Upper lobe of left lung (tissue), 6 donors: ENCODE measurements at regions not wholly inside any gene's neighbourhood (a gene's known extent, or its start where the extent isn't known, plus 50 kb on each side); places are given as distances from the start of the nearest gene placed in this dataset.

Experiments
- ATAC-seq, 2 donors: fragments of 200-7000 bp; cut with Tn5 transposase; one replicate each; pipeline ENCODE4 v1.9.1; 2022; ENCODE audit warnings: mild to moderate bottlenecking in 2 of 2, moderate library complexity in 2 of 2; ENCODE audit not compliant: low FRiP score in 2 of 2
- DNase-seq, 2 donors: peaks; one replicate each; pipeline ENCODE4 v3.0.0-alpha.2; 2019 to 2020
- H3K27ac ChIP-seq, 4 donors: fragments of 200-600 bp; sonication (generic); one replicate each; pipeline ENCODE4 v1.5.1; 2016 to 2019
- H3K27me3 ChIP-seq, 4 donors: fragments of 200-600 bp; sonication (generic); one replicate each; pipeline ENCODE4 v1.5.1; 2017 to 2019
- H3K36me3 ChIP-seq, 4 donors: fragments of 200-600 bp; sonication (generic); one replicate each; pipeline ENCODE4 v1.5.1; 2016 to 2019
- H3K4me1 ChIP-seq, 4 donors: fragments of 200-600 bp; sonication (generic); one replicate each; pipeline ENCODE4 v1.5.1; 2018 to 2019
- H3K4me3 ChIP-seq, 4 donors: fragments of 200-600 bp; sonication (generic); one replicate each; pipeline ENCODE4 v1.5.1; 2017 to 2019; ENCODE audit warnings: mild to moderate bottlenecking in 2 of 4, moderate library complexity in 1 of 4
- H3K9me3 ChIP-seq, 4 donors: fragments of 200-600 bp; sonication (generic); one replicate each; pipeline ENCODE4 v1.5.1; 2018 to 2019
- CTCF ChIP-seq, 6 experiments: fragments of 450-650 bp in 4 of 6; fragments of 200-600 bp in 2 of 6; sonication (generic) in 2 of 6; IDR thresholded peaks; one replicate each; pipeline ENCODE4 v1.5.1; 2016 to 2019; ENCODE audit warnings: antibody characterized with exemption in 6 of 6
- EP300 ChIP-seq, 4 donors: sonication (generic); formaldehyde crosslinking; IDR thresholded peaks; one replicate each; pipeline ENCODE4 v1.5.1; 2017; ENCODE audit warnings: antibody characterized with exemption in 4 of 4, control low read depth in 2 of 4
- POLR2A ChIP-seq, 4 donors: fragments of 450-650 bp; IDR thresholded peaks; one replicate each; pipeline ENCODE4 v1.5.1; 2016 to 2017; ENCODE audit warnings: antibody characterized with exemption in 4 of 4, mild to moderate bottlenecking in 2 of 4
- POLR2AphosphoS5 ChIP-seq, 2 donors: sonication (generic); formaldehyde crosslinking; IDR thresholded peaks; one replicate each; pipeline ENCODE4 v1.5.1; 2017; ENCODE audit warnings: antibody characterized with exemption in 2 of 2
- WGBS, 2 donors: methylation state at CpG; one replicate each; pipeline ENCODE4 v1.1.5; 2017 to 2018; 5-methylcytosine and 5-hydroxymethylcytosine counted together
- donor health status: DM: no; HTN: no; CAD: no; lungs with moderate emphysema.
- donor health status: DM: no; HTN: yes; CAD: no; lungs with severe emphysema.

DNA sequence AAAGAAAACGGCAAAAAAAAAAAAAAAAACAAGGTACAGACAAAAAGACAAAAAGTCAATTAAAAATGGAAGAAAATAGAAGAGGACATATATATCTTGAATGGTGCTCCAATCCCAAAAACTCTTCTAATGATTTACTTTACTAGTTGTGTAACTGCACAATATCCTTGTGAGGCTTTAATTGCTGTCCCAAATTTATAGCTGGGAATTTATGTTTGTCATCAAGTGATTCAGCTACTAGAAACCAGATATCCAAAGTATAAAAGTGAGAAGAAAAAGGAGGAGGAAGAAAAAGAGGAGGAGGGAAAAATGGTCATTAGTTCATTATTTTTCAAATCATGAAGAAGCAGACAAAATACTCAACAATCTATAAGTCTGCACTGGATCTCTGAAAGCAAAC is 150.8 kb upstream of the ARPP21 start:
- WGBS, 2 donors: 76 to 85% methylated on average over 1 of the region's 1 CpG
- DNase-seq (no peak), ATAC-seq (no peak)
- Histone ChIP-seq H3K36me3 (no peaks in the 10 kb centered on the region), H3K4me1 (no peaks in the 10 kb centered on the region), H3K4me3 (no peak overlapping the region), H3K27ac (no peak overlapping the region), H3K27me3 (no peaks in the 10 kb centered on the region), H3K9me3 (no peaks in the 10 kb centered on the region)
- TF ChIP-seq CTCF (IDR thresholded peaks at IDR 0.05): no peak
- no peak for TF ChIP-seq POLR2AphosphoS5 (IDR thresholded peaks at IDR 0.05)
- no peak for TF ChIP-seq POLR2A (IDR thresholded peaks at IDR 0.05)
- TF ChIP-seq EP300 (IDR thresholded peaks at IDR 0.05): no peak

DNA sequence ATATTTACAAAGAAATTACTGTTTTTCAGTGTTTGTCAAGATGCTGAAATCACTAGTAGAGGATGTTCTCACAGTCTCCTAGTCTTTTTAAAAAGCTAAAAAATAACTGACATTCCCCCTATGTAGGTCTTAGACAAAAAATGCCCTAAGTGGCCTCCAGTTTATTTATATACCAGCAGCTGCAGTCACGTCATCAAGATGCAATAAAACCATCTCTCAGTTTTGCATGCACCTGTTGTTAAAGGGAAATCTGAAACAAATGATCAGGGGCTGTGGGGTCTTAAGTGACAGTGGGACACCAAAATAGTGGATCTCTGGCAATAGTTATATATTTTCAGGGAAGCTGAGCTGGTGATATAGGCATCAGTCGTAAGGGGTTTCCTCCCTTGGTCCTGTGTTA is 146.5 kb upstream of the ARPP21 start:
- Histone ChIP-seq H3K9me3 (no peaks in the 10 kb centered on the region), H3K4me3 (no peak overlapping the region), H3K4me1 (no peaks in the 10 kb centered on the region), H3K36me3 (no peaks in the 10 kb centered on the region), H3K27ac (no peak overlapping the region), H3K27me3 (no peaks in the 10 kb centered on the region)
- 77 to 81% methylated on average over 2 of the region's 2 CpGs for WGBS, 2 donors
- DNase-seq (no peak), ATAC-seq (no peak)
- TF ChIP-seq POLR2AphosphoS5 (IDR thresholded peaks at IDR 0.05): no peak
- TF ChIP-seq CTCF (IDR thresholded peaks at IDR 0.05): no peak
- TF ChIP-seq EP300 (IDR thresholded peaks at IDR 0.05): no peak
- no peak for TF ChIP-seq POLR2A (IDR thresholded peaks at IDR 0.05)

DNA sequence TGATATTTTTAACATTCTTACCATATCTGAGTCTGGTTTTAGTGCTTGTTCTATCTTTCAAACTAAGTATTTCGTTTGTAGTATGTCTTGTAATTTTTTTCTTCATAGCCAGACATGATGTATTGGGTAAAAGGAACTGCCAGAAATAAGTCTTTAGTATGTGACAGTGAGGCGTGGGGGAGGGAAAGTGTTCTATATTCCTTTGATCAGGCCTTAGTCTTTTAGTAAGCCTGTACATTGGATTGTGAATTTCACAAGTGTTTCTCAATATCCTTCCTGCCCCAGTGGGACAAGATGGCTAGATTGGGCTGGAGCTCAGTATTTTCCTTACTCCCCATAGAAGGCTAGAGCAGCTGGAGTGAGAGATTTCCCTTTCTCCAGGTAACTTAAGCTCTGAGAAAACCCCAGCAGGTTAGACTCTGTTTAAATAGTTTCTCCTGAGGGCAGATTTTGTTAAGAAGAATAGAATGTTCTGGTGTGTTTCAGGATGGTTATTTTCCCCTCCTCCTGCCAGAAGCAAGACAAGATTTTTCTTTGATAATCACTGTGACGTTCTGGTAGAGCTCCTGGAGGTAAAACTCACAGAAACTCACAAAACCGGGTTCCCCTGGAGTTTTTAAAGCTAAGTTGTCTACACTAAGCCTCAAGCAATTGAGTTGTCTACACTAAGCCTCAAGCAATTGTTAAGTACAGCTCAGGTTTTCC is 140.7 kb upstream of the ARPP21 start:
- no peak for ATAC-seq
- WGBS, 2 donors: 57 to 65% methylated on average over 4 of the region's 4 CpGs
- H3K9me3 ChIP-seq: no peaks in the 10 kb centered on the region

GRCh38 chr3:35500641-35501350 is 138.5 kb upstream of the ARPP21 start:
- no peaks in the 10 kb centered on the region for H3K36me3 ChIP-seq
- ATAC-seq (no peak), DNase-seq (no peak)
- TF ChIP-seq POLR2AphosphoS5 (IDR thresholded peaks at IDR 0.05): no peak
- no peak for TF ChIP-seq POLR2A (IDR thresholded peaks at IDR 0.05)
- no peak for TF ChIP-seq CTCF (IDR thresholded peaks at IDR 0.05)
- TF ChIP-seq EP300 (IDR thresholded peaks at IDR 0.05): no peak
- no peak overlapping the region for H3K27ac ChIP-seq
- no peaks in the 10 kb centered on the region for H3K9me3 ChIP-seq
- no peaks in the 10 kb centered on the region for H3K27me3 ChIP-seq
- H3K4me1 ChIP-seq: no peaks in the 10 kb centered on the region
- no peak overlapping the region for H3K4me3 ChIP-seq
- 61% methylated on average over 3 of the region's 3 CpGs for WGBS, 2 donors

More for the DNA sequence above, 140.7 kb upstream of the ARPP21 start:
- no peak for DNase-seq
- no peak for TF ChIP-seq CTCF (IDR thresholded peaks at IDR 0.05)
- no peak for TF ChIP-seq EP300 (IDR thresholded peaks at IDR 0.05)
- no peak for TF ChIP-seq POLR2A (IDR thresholded peaks at IDR 0.05)
- no peak for TF ChIP-seq POLR2AphosphoS5 (IDR thresholded peaks at IDR 0.05)
- Histone ChIP-seq H3K27me3 (no peaks in the 10 kb centered on the region), H3K36me3 (no peaks in the 10 kb centered on the region), H3K27ac (no peak overlapping the region), H3K4me1 (no peaks in the 10 kb centered on the region), H3K4me3 (no peak overlapping the region)

- DNase-seq (no peak), ATAC-seq (no peak)
- H3K27me3 ChIP-seq: no peaks in the 10 kb centered on the region
- no peaks in the 10 kb centered on the region for H3K36me3 ChIP-seq
- H3K4me3 ChIP-seq: no peak overlapping the region
- no peaks in the 10 kb centered on the region for H3K9me3 ChIP-seq
- no peak overlapping the region for H3K27ac ChIP-seq
- no peaks in the 10 kb centered on the region for H3K4me1 ChIP-seq
- TF ChIP-seq CTCF (IDR thresholded peaks at IDR 0.05) (no peak), POLR2A (IDR thresholded peaks at IDR 0.05) (no peak), POLR2AphosphoS5 (IDR thresholded peaks at IDR 0.05) (no peak)
Measured at GRCh38 chr3:35502699-35503098, 136.6 kb upstream of the ARPP21 start.
